HG02981 (cell line): ENCODE measurements at regions not wholly inside any gene's neighbourhood (a gene's known extent, or its start where the extent isn't known, plus 50 kb on each side); places are given as distances from the start of the nearest gene placed in this dataset.

Experiments used
- ATAC-seq: cut with Tn5 transposase; IDR thresholded peaks from one replicate; pipeline ENCODE4 v1.9.1; 2021; ENCODE audit warnings: mild to moderate bottlenecking, moderate library complexity; ENCODE audit not compliant: unreplicated experiment

DNA sequence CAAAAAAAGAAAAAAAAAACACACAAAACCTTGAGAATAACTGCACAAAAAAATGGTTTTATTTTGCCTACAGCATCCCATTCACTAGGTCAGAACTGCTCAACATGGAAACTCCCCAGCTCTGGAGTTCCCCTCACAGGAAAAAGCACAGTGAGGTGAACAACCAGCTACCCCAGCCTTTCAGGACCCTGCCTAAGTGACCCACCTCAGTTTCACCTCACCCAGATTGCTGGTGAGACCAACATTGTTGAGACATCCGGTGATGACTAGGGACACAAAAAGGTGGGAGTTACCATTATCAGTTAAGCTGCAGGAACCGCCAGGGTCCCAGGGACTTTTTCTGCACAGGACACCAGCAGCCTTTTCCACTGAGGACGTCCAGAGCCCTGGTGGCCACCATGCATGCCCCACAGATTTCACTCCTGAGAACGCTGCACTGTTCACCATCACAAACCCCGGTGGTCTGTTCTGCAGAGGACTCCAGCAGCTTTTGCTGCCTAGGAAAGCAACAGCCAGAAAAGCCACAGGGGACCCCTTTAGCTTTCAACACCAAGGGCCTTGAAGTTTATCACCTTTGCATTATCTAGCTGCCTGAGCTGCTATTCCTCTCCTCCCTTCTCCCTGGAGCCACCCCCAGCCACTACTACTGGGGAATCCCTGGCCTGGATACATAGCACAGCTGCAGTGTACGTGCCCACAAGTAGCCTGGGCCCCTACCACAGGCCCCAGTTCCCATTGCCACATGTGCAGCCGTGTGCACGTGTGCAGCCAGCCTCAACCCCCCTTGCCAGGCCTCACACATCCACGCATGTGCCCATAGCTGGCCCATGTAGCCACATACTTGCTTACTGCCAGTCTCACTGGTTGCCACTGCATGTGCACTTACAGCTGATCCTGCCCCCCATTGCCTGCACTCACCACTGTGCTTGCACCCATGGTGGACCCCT is 62.5 kb upstream of the FAR2 start:
- no peak for ATAC-seq

DNA sequence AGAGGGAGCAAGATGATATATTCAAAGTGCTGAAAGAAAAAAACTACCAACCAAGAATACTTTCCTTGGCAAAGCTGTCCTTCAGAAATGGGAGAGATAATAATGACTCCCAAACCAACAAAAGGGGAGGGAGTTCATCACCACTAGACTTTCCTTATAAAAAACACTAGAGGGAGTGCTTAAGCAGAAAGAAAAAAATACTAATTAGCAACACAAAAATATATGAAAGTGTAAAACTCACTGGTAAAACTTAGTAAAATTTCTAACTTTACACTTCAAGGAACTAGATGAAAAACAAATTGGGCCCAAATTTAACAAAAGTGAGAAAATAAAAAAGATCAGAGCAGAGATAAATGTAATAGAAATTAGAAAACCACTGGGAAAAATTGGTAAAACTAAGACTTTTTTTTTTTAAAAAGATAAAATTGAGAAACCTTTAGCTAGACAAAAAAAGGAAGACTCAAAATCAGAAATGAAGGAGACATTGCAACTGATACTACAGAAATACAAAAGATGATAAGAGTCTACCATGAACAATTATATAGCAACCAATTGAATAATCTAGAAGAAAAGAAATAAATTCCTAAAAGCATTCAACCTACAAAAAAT is 60.4 kb upstream of the FAR2 start:
- ATAC-seq = no peak
